ENCODE measurements at regions not wholly inside any gene's neighbourhood (a gene's known extent, or its start where the extent isn't known, plus 50 kb on each side); places are given as distances from the start of the nearest gene placed in this dataset.

DNA sequence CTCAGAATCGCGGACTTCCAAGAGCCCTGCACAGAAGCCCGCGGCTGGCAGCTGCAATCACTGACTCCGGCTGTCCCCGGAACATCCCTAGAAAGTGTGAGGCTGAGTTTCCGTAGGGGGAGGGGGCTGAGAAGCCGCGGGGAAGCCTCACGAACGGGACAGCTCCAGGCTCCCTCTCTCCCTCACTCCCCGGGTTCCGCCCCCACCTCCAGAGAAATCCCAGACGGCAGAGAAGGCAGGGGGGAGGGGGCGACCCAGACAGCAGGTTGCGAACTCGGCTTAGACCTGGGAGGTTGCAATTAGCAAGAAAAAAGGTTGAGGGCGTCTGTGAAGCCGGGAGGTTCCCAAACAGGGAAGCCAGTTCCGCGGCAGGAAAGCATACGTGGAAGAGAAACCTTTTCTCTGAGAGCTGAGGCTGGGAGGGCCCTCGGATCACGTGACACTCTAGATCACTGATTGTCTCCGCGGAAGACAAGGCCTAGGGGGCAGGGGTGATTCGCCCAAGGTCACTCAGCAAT lies 73.8 kb upstream of the CPLX2 start:
- H3K4me1 ChIP-seq (replicated peaks) = peaks cover 4% of the 10 kb centered on the region
- no peaks in the 10 kb centered on the region for H3K9me3 ChIP-seq
- H3K4me3 ChIP-seq = no peak overlapping the region
- H3K27ac ChIP-seq = no peak overlapping the region
- H3K27me3 ChIP-seq (replicated peaks; ENCODE audit: insufficient read depth) = no peaks in the 10 kb centered on the region
- WGBS = under 1% methylated on average over 22 of the region's 27 CpGs
- TF ChIP-seq POLR2A (IDR thresholded peaks at IDR 0.05) (no peak), POLR2AphosphoS5 (IDR thresholded peaks at IDR 0.05) (no peak)
- TF ChIP-seq, protein P1, sequence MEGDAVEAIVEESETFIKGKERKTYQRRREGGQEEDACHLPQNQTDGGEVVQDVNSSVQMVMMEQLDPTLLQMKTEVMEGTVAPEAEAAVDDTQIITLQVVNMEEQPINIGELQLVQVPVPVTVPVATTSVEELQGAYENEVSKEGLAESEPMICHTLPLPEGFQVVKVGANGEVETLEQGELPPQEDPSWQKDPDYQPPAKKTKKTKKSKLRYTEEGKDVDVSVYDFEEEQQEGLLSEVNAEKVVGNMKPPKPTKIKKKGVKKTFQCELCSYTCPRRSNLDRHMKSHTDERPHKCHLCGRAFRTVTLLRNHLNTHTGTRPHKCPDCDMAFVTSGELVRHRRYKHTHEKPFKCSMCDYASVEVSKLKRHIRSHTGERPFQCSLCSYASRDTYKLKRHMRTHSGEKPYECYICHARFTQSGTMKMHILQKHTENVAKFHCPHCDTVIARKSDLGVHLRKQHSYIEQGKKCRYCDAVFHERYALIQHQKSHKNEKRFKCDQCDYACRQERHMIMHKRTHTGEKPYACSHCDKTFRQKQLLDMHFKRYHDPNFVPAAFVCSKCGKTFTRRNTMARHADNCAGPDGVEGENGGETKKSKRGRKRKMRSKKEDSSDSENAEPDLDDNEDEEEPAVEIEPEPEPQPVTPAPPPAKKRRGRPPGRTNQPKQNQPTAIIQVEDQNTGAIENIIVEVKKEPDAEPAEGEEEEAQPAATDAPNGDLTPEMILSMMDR (IDR thresholded peaks at IDR 0.05) = no peak
- no peaks in the 10 kb centered on the region for H3K36me3 ChIP-seq
- intact Hi-C loops (cut with DNase I) = loop anchor here (5.0 kb wide), 1 partner anchor 75 kb away; the partner anchor contains the start of gene CPLX2
- DNase-seq (ENCODE audit: low spot score) = no peak

DNA sequence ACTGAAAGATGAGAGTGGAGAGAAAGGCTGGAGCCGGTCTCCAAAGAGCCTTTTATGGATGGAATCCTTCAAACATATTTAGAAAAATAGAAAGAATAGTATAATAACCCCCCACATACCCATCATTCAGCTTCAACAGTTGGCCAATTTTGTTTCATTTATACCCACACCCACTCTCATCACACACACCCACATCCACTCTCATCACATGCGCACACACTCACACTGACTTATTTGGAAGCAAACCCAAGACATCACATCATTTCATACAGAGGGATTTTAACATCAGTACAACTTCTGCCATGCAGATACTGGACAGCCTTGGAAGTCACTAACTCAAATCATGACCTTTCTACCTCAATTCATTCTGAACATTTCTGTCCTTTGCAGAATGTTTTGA lies 72.8 kb upstream of the CPLX2 start:
- Histone ChIP-seq H3K27me3 (replicated peaks; ENCODE audit: insufficient read depth) (peaks cover 2% of the 10 kb centered on the region), H3K9me3 (no peaks in the 10 kb centered on the region), H3K4me1 (replicated peaks) (peaks cover 4% of the 10 kb centered on the region), H3K27ac (no peak overlapping the region), H3K36me3 (no peaks in the 10 kb centered on the region), H3K4me3 (no peak overlapping the region)
- TF ChIP-seq, protein P1 (IDR thresholded peaks at IDR 0.05) = no peak
- TF ChIP-seq POLR2AphosphoS5 (IDR thresholded peaks at IDR 0.05) (no peak), POLR2A (IDR thresholded peaks at IDR 0.05) (no peak)
- intact Hi-C loops (cut with DNase I) = loop anchor here (5.0 kb wide), 1 partner anchor 74 kb away; the partner anchor contains the start of gene CPLX2
- 94% methylated on average over 2 of the region's 2 CpGs for WGBS
- DNase-seq (ENCODE audit: low spot score) = no peak

DNA sequence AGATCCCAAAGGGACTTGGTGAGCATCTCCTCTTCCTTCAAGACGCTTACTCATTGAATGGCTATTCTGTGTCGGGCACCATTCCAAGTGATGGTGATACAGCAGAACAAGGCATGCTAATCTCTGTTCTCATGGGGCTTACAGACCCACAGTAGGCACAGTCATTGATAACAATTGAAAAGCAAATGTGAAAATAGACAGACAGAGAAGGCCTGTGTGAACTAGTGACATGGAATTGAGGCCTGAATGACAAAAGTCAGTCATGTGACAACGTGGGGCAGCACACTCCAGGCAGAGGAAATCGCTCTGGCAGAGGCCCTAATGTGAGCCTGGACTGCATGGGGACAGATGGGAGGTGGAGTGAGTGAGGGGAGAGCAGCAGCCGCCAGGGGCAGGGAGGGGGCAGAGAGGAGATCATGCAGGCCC lies 70.7 kb upstream of the CPLX2 start:
- intact Hi-C loops (cut with DNase I) = no loop called here
- H3K27me3 ChIP-seq (replicated peaks; ENCODE audit: insufficient read depth) = peaks cover 2% of the 10 kb centered on the region

DNA sequence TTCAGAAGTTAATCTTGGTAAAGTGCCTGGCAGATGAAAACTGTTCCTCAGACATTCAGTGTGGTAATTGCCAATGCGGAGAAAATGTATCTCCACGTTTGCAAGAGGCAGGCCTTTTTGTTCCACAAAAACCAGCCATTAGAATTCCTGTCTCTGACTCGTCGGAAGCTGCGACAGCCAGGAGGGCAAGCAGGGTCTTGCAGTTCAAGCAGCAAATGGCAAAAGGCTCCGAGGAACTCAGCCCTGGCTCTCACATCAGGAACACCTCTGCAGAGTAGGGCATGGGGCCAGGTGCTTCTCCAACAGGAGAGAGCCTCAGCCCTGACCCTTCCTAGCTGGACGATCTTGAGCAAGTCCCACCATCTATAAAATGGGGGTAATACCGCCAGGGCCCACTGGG lies 69.0 kb upstream of the CPLX2 start:
- intact Hi-C loops (cut with DNase I) = no loop called here
- no peak overlapping the region for H3K4me3 ChIP-seq
- DNase-seq (ENCODE audit: low spot score) = peak; percentile 8
- TF ChIP-seq POLR2AphosphoS5 (IDR thresholded peaks at IDR 0.05) = no peak
- TF ChIP-seq, protein P1 (IDR thresholded peaks at IDR 0.05) = no peak
- no peak for TF ChIP-seq POLR2A (IDR thresholded peaks at IDR 0.05)
- H3K27ac ChIP-seq = no peak overlapping the region
- no peaks in the 10 kb centered on the region for H3K9me3 ChIP-seq
- no peaks in the 10 kb centered on the region for H3K36me3 ChIP-seq
- H3K27me3 ChIP-seq (replicated peaks; ENCODE audit: insufficient read depth) = peaks cover 2% of the 10 kb centered on the region
- peaks cover under 1% of the 10 kb centered on the region for H3K4me1 ChIP-seq (replicated peaks)
- WGBS = 32% methylated on average over 8 of the region's 8 CpGs

More for the DNA sequence above, 70.7 kb upstream of the CPLX2 start:
- TF ChIP-seq POLR2A (IDR thresholded peaks at IDR 0.05) = no peak
- no peak for TF ChIP-seq POLR2AphosphoS5 (IDR thresholded peaks at IDR 0.05)
- TF ChIP-seq, protein P1 (IDR thresholded peaks at IDR 0.05) = no peak
- H3K4me3 ChIP-seq = no peak overlapping the region
- H3K27ac ChIP-seq = no peak overlapping the region
- 57% methylated on average over 5 of the region's 5 CpGs for WGBS
- no peak for DNase-seq (ENCODE audit: low spot score)
- no peaks in the 10 kb centered on the region for H3K36me3 ChIP-seq
- H3K4me1 ChIP-seq (replicated peaks) = peaks cover 4% of the 10 kb centered on the region
- H3K9me3 ChIP-seq = no peaks in the 10 kb centered on the region

DNA sequence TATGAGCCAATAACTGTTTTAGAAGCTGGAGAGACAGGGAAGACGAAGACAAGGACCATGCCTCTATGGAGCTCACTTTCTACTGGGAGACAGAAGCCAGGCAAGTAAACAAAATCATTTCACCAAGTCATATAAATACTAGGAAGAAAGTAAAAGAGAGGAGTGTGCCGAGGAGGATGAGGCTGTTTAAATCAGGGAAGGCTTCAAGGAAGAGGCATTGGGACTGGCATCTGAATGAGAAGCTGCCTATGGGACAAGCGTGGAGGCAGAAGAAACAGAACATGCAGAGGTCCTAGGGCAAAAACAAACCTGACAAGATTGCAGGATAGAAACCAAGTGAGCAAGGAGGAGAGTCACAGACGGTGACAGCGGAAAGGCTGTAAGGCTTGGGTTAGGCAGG lies 68.1 kb upstream of the CPLX2 start:
- Histone ChIP-seq H3K36me3 (no peaks in the 10 kb centered on the region), H3K27me3 (replicated peaks; ENCODE audit: insufficient read depth) (peaks cover 2% of the 10 kb centered on the region), H3K9me3 (no peaks in the 10 kb centered on the region), H3K4me1 (replicated peaks) (no peaks in the 10 kb centered on the region), H3K4me3 (no peak overlapping the region), H3K27ac (no peak overlapping the region)
- TF ChIP-seq, protein P1 (IDR thresholded peaks at IDR 0.05) = no peak
- TF ChIP-seq POLR2A (IDR thresholded peaks at IDR 0.05) (no peak), POLR2AphosphoS5 (IDR thresholded peaks at IDR 0.05) (no peak)
- intact Hi-C loops (cut with DNase I) = no loop called here
- 81% methylated on average over 5 of the region's 5 CpGs for WGBS
- DNase-seq (ENCODE audit: low spot score) = no peak
